GM12872 (cell line): ENCODE measurements at regions not wholly inside any gene's neighbourhood (a gene's known extent, or its start where the extent isn't known, plus 50 kb on each side); places are given as distances from the start of the nearest gene placed in this dataset.

Experiments
- CTCF ChIP-seq: IDR thresholded peaks from 3 replicates; pipeline ENCODE4 v1.5.1; 2011; ENCODE audit warnings: low read depth, mild to moderate bottlenecking, low read length, moderate library complexity; ENCODE audit not compliant: insufficient read depth

DNA sequence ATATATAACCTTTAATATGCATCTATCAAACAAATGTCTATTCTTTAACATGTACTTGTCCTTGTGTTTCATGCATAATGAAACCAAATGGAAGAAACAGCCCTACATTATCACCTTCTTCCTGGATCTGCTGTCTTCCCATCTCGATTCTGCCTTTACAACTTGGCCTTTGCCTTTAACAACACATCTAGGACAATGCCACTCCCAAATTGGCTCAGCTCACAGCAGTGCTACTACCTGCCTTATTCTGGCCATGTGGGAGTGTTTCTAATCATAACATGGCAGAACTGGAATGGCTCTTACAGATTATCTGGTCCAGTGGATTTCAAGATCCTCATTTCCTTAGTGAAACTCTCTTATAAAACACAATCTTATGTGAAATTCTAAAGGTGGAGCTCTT is 176.5 kb downstream of the CARTPT start:
- TF ChIP-seq CTCF, result no peak

DNA sequence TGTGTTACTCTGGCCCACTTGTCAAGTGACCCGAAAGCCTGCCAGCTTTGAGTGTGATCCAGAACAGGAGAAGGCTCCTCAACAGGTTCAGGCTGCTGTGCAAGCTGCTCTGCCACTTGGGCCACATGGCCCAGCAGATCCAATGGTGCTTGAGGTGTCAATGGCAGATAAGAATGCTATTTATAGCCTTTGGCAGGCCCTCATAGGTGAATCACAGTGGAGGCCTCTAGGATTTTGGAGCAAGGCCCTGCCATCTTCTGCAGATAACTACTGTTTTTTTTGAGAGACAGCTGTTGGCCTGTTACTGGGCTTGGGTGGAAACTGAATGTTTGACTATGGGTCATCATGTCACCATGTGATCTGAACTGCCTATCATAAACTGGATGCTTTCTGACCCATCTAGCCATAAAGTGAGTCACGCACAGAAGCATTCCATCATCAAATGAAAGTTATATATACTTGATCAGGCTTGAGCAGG is 180.8 kb downstream of the CARTPT start:
- TF ChIP-seq CTCF, result no peak

- TF ChIP-seq CTCF, result no peak
These were observed 184.7 kb downstream of the CARTPT start for GRCh38 chr5:71903808-71904207.

- TF ChIP-seq CTCF, result no peak
These were observed 185.8 kb downstream of the CARTPT start for GRCh38 chr5:71904852-71905251.

GRCh38 chr5:71905834-71906711 is 187.0 kb downstream of the CARTPT start:
- TF ChIP-seq CTCF, result no peak

DNA sequence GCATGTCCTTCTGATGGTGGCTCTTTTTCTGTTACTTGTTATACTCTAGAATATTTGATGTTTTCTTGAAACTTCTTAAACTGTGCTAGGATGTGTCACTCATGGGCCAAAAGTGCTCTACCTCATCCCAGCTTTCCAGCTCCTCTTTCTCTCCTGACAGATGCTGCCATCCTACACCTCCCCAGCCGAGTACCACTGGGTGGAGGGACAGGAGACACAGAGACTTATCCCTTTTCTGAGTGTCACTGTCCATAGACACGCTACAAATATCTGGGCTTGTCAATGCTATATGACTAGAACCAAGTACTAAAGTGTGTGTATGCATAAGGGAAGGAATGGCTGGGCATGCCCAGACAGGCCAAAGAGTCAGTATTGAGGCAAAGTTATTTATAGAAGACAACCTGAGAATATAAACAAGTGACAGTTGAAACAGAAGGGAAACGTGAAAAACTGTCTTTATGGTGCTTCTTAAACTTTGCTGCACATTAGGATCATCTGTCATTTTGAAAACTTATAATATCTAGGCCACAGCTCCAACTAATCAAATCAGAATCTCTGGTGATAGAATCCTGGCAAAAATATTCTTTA is 188.0 kb downstream of the CARTPT start:
- no peak for TF ChIP-seq CTCF

GRCh38 chr5:71907608-71908145 is 188.6 kb downstream of the CARTPT start:
- TF ChIP-seq CTCF, result no peak
